BLaER1 (cell line): ENCODE measurements at regions not wholly inside any gene's neighbourhood (a gene's known extent, or its start where the extent isn't known, plus 50 kb on each side); places are given as distances from the start of the nearest gene placed in this dataset.

Source experiments
- H3K27ac ChIP-seq: shearing (Covaris generic); formaldehyde crosslinking; 2 replicates; pipeline ENCODE4 v1.8.1; 2022
- H3K27me3 ChIP-seq: shearing (Covaris generic); formaldehyde crosslinking; 2 replicates; pipeline ENCODE4 v1.8.1; 2022
- H3K36me3 ChIP-seq: shearing (Covaris generic); formaldehyde crosslinking; 2 replicates; pipeline ENCODE4 v1.8.1; 2022
- H3K4me1 ChIP-seq: shearing (Covaris generic); formaldehyde crosslinking; 2 replicates; pipeline ENCODE4 v1.8.1; 2022
- H3K4me2 ChIP-seq: shearing (Covaris generic); formaldehyde crosslinking; 2 replicates; pipeline ENCODE4 v1.8.1; 2022
- H3K4me3 ChIP-seq: shearing (Covaris generic); formaldehyde crosslinking; 2 replicates; pipeline ENCODE4 v1.8.1; 2022
- H3K9ac ChIP-seq: shearing (Covaris generic); formaldehyde crosslinking; 2 replicates; pipeline ENCODE4 v1.8.1; 2022
- H3K9me3 ChIP-seq: shearing (Covaris generic); formaldehyde crosslinking; 2 replicates; pipeline ENCODE4 v1.8.1; 2022
- H4K20me1 ChIP-seq: shearing (Covaris generic); formaldehyde crosslinking; 2 replicates; pipeline ENCODE4 v1.8.1; 2022
- Cebpa-rat ChIP-seq: shearing (Covaris generic); IDR thresholded peaks from 2 replicates; pipeline ENCODE4 v1.8.1; 2022

DNA sequence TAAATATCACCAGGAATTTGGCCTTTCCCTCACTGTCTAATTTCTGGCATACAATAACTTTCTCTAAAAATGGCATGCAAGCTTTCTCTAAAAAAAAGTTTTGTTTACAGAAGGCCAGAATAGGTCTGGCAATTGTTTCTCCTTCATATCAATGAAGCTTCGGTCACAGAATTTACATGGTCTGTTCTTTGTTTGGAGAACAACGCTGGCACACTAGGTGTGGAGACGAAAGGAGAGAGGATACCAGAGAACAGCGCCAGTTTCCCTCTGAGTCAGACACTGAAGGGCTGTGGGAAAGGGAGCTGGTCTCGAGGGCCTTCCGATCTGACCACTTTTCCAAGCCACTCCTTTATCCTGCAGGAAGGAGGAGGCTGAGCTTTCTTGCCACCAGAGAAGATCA, 60.1 kb upstream of the ITGA1 start:
- peaks cover 8% of the 10 kb centered on the region; the same call in 1 of the 2 replicates for H3K9me3 ChIP-seq
- H3K36me3 ChIP-seq: no peaks in the 10 kb centered on the region
- H3K9ac ChIP-seq: no peak overlapping the region
- H3K4me2 ChIP-seq: no peak overlapping the region
- H3K27ac ChIP-seq: no peak overlapping the region
- H3K4me3 ChIP-seq: no peak overlapping the region
- no peak for TF ChIP-seq Cebpa-rat
- no peaks in the 10 kb centered on the region for H4K20me1 ChIP-seq
- H3K27me3 ChIP-seq: no peaks in the 10 kb centered on the region
- H3K4me1 ChIP-seq: peaks cover 22% of the 10 kb centered on the region

GRCh38 chr5:52728224-52728623, 59.5 kb upstream of the ITGA1 start:
- H3K27me3 ChIP-seq: no peaks in the 10 kb centered on the region
- H3K36me3 ChIP-seq: no peaks in the 10 kb centered on the region
- no peak overlapping the region for H3K27ac ChIP-seq
- H3K4me1 ChIP-seq: peaks cover 22% of the 10 kb centered on the region
- no peaks in the 10 kb centered on the region for H4K20me1 ChIP-seq
- peaks cover 8% of the 10 kb centered on the region; the same call in 1 of the 2 replicates for H3K9me3 ChIP-seq
- no peak overlapping the region for H3K4me2 ChIP-seq
- no peak overlapping the region for H3K4me3 ChIP-seq
- no peak for TF ChIP-seq Cebpa-rat
- no peak overlapping the region for H3K9ac ChIP-seq

GRCh38 chr5:52728686-52729085, 59.0 kb upstream of the ITGA1 start:
- no peak overlapping the region for H3K9ac ChIP-seq
- H3K9me3 ChIP-seq: peaks cover 8% of the 10 kb centered on the region; the same call in 1 of the 2 replicates
- no peak overlapping the region for H3K4me2 ChIP-seq
- H3K4me1 ChIP-seq: peaks cover 22% of the 10 kb centered on the region
- H3K36me3 ChIP-seq: no peaks in the 10 kb centered on the region
- H4K20me1 ChIP-seq: no peaks in the 10 kb centered on the region
- H3K4me3 ChIP-seq: no peak overlapping the region
- H3K27ac ChIP-seq: no peak overlapping the region
- no peaks in the 10 kb centered on the region for H3K27me3 ChIP-seq
- no peak for TF ChIP-seq Cebpa-rat

DNA sequence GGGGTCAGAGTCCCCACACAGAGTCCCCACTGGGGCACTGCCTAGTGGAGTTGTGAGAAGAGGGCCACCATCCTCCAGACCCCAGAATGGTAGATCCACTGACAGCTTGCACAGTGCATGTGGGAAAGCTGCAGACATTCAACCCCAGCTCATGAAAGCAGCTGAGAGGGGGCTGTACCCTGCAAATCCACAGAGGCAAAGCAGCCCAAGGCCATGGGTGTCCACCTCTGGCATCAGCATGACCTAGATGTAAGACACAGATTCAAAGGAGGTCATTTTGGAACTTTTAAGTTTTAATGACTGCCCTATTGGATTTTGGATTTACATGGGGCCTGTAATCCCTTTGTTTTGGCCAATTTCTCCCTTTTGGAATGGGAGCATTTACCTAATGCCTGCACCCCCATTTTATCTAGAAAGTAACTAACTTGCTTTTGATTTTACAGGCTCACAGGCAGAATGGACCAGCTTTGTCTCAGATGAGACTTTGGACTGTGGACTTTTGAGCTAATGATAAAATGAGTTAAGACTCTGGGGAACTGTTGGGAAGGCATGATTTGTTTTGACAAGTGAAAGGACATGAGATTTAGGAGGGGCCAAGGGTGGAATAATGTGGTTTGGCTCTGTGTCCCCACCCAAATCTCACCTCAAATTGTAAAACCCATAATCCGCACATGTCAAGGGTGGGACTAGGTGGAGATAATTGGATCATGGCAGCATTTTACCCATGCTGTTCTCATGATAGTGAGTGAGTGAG, 56.3 kb upstream of the ITGA1 start:
- no peak overlapping the region for H3K9ac ChIP-seq
- no peak overlapping the region for H3K4me2 ChIP-seq
- peaks cover under 1% of the 10 kb centered on the region; the same call in 1 of the 2 replicates for H3K4me1 ChIP-seq
- H4K20me1 ChIP-seq: no peaks in the 10 kb centered on the region
- no peak for TF ChIP-seq Cebpa-rat
- H3K4me3 ChIP-seq: no peak overlapping the region
- H3K36me3 ChIP-seq: no peaks in the 10 kb centered on the region
- peaks cover 8% of the 10 kb centered on the region; the same call in 1 of the 2 replicates for H3K9me3 ChIP-seq
- H3K27me3 ChIP-seq: no peaks in the 10 kb centered on the region
- H3K27ac ChIP-seq: no peak overlapping the region

GRCh38 chr5:52734557-52734956, 53.2 kb upstream of the ITGA1 start:
- TF ChIP-seq Cebpa-rat: no peak
- H3K4me2 ChIP-seq: no peak overlapping the region
- H3K4me1 ChIP-seq: peaks cover 5% of the 10 kb centered on the region; the same call in 1 of the 2 replicates
- peaks cover 8% of the 10 kb centered on the region; the same call in 1 of the 2 replicates for H3K9me3 ChIP-seq
- H3K27ac ChIP-seq: no peak overlapping the region
- H3K27me3 ChIP-seq: no peaks in the 10 kb centered on the region
- H3K36me3 ChIP-seq: no peaks in the 10 kb centered on the region
- no peaks in the 10 kb centered on the region for H4K20me1 ChIP-seq
- no peak overlapping the region for H3K4me3 ChIP-seq
- H3K9ac ChIP-seq: no peak overlapping the region

GRCh38 chr5:52735139-52735538, 52.6 kb upstream of the ITGA1 start:
- TF ChIP-seq Cebpa-rat: no peak
- Histone ChIP-seq H4K20me1 (no peaks in the 10 kb centered on the region), H3K27me3 (no peaks in the 10 kb centered on the region), H3K27ac (no peak overlapping the region), H3K4me1 (peaks cover 9% of the 10 kb centered on the region), H3K4me2 (no peak overlapping the region), H3K36me3 (no peaks in the 10 kb centered on the region), H3K9me3 (peaks cover 8% of the 10 kb centered on the region; the same call in 1 of the 2 replicates), H3K4me3 (no peak overlapping the region), H3K9ac (no peak overlapping the region)
